SH-SY5Y (cell line): ENCODE measurements at regions not wholly inside any gene's neighbourhood (a gene's known extent, or its start where the extent isn't known, plus 50 kb on each side); places are given as distances from the start of the nearest gene placed in this dataset.
A peak's percentile ranks its signal among the peaks of the same experiment; 100 is the strongest.

ENCODE experiments used
- GATA2 ChIP-seq: IDR thresholded peaks from 2 replicates; pipeline ENCODE4 v1.6.1; 2011; ENCODE audit warnings: mild to moderate bottlenecking, low read depth, low read length
- GATA3 ChIP-seq: IDR thresholded peaks from 2 replicates; pipeline ENCODE4 v1.6.1; 2011; ENCODE audit warnings: low read depth, mild to moderate bottlenecking, low read length, moderate library complexity

DNA sequence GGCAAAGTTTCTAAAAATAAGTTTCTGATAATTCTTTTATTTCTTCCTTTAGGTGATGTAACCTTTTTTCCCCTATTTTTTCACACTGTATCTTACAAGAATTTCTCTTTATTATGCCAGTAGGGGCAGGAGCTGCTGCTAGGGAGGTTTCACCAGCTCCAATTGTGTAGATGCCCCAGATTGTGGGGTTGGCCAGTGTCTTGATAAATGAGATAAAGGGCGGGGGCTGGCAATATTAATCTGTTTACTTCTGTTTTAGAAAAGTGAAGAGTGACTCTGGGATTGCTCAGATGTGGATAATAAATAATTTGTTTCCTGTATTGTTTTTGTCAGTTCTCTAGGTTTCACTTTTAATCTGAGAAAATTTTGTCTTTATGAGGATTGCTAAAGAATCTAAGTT is 190.4 kb downstream of the MC4R start:
- peak; percentile 90 for TF ChIP-seq GATA3
- TF ChIP-seq GATA2 = peak; percentile 91

DNA sequence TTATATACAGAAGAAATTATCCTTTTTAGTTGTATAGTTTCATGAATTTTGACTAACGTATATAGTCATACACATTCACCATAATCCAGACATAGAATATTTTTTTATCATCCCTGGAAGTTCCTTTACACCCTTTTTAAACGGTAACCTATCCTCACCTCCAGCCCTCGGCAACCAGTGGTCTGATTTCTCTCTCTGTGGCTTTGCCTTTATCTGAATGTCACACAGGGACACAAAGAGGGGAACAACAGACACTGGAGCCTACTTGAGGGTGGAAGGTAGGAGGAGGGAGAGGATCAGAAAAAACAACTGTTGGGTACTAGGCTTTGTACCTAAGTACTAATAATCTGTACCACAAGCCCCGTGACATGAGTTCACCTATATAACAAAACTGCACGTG is 191.9 kb downstream of the MC4R start:
- TF ChIP-seq GATA2 (no peak), GATA3 (no peak)

DNA sequence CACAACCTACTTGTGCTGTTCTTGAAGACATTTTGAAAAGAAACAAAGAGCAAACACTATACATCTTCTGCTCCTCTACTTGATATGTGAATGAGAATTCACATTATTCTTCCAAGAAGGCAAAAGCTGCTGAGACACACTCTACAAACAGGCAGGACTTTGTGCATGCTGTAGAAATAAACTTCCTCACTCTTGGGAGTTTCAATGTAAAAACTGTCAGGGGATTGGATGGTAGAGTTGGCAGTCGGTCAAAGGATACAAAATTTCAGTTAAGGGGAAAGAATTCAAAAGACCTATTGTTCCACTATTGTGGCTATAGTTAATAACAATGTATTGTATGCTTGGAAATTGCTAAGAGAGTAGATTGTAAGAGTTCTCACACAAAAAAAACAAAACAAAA is 196.3 kb downstream of the MC4R start:
- TF ChIP-seq GATA3 (no peak), GATA2 (no peak)

DNA sequence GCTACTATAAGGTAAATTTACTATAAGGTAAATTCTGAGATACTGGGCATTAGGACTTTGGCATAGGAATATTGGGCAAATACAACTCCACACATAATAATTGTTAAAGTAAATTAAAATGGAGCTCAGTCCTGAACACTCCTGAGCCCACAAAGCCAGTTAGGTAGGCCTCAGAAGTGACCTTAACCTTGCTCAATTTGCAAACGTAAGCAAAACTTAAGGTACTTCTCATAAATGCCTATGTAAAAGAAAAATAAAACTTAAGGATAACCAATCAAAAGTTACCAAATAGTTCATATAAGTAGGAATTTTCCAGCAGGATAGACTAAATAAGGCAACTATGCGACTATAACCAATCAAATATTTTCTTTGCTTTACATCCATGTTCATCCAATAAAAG is 197.7 kb downstream of the MC4R start:
- TF ChIP-seq GATA2 (no peak), GATA3 (no peak)

DNA sequence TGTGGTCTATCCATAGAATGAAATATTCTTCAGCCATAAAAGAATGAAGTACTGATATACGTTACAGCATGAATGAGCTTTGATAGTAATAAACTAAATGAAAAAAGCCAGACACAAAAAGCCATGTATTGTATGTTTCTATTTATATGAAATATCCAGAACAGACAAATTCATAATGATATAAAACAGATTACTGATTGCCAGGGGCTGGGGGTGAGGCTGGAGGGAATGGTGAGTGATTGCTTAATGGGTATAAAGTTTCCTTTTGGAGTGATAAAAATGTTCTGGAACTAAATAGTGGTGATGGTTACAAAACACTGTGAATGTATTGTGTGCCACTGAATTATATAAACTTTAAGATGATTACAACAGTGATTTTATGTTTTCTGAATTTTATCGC is 200.5 kb downstream of the MC4R start:
- TF ChIP-seq GATA2 = 0 out of 2 replicates have a peak, but pooled peaks have one; percentile 16
- no peak for TF ChIP-seq GATA3

DNA sequence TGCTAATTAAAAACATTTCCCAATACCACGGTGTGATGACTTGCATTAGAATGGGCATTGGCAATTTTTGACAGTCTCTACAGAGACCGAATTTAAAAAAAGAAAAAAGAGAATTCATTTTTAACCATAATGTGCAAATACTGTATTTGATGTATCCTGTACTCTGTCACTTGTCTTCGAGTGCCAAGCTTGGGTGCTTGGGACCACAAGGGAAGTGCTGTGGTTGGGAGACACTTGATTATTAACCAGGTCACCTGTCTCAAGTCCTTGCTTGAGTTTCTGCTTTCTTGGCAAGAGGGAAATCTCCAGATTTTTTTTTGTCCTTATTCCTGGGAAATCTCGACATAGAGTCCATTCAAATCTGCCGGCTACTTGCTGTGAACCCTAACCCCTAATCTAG is 209.0 kb downstream of the MC4R start:
- TF ChIP-seq GATA2 = no peak
- no peak for TF ChIP-seq GATA3

DNA sequence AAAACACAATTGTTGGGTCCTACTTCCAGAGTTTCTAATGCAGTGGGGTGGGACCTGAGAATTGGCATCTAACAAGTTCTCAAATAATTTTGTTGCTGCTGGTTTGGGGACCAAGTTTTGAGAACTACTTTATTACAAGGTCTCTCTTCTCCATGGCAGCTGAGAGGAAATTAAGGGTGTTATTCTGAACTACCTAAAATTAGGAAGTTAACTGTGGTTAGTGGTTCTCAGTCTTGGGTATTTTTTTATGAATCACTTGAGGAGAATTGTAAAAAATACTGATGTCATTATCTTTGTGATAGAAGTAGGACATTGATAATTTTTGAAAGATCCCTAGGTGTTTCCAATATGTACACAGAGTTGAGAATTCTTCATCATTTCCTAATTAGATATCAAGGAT is 210.2 kb downstream of the MC4R start:
- TF ChIP-seq GATA2 = no peak
- no peak for TF ChIP-seq GATA3

DNA sequence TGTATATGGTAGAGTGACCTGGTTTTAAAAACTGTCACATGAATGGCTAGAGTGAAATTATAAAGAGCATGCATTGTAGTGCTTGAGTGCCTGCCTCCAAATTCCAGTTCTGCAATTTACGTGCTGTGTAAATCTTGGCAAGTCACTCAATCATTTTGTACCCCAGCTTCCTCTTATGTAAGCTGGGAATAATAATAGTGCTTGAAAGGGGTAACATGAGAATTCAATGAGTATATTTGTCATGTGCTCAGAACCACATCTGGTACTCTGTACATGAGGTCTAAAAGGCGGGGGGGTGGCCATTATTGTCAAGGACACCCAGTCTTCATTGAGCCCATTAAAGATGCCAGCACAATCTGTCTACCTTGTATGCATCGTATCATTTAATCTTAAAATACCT is 214.8 kb downstream of the MC4R start:
- TF ChIP-seq GATA3 (no peak), GATA2 (no peak)

DNA sequence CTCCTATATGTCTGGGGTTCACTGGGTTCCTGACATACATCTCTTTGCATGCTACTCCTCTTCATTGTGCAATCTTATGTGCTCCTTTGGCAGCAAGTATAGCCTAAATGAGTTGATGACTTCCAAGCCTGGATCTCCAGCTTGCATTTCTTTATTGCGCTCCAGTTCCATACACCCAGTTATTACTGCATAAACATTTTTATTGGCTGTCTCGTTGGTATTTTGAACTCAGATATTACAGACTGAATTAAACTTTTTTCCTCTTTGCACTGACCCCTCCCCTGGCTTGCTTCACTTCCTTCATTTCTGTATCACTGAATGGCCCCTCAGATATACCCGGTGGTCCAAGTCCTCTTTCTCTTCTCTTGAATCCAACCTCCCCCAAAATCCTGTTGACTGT is 219.2 kb downstream of the MC4R start:
- TF ChIP-seq GATA3 (no peak), GATA2 (no peak)

DNA sequence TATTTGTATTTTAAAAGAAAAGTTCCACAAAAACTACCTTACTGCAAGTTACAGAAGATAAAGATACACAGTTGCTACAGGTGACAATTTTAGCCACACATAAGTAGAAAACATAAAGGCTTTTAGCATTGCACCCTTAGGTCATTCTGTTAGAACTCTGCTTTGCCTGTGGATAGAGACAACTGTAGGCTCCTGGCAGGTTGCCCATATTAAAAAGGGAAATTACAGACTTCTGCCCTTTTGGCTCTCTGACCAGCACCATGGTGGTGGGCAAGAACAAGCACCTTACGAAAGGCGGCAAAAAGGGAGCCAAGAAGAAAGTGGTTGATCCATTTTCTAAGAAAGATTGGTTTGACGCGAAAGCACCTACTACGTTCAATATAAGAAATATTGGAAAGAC is 223.3 kb downstream of the MC4R start:
- TF ChIP-seq GATA2 = no peak
- no peak for TF ChIP-seq GATA3

DNA sequence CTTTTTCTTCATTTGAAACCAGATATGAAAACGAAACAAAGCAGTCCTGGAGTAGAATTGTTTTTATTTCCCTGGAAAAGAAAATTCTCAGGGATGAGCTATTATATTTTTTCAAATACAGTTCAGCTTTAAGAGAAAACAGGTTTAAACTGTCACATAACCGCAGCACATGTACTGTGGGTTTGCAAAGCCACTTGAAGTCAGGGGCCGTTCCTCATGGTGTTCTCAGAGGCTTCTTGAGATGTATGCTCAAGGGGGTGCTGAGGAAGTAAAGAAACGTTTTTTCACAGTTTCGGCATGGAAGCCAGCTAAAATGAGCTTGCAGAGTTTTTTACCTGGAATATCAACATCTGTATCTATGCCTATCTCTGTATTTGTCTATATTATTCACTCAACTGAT is 225.3 kb downstream of the MC4R start:
- TF ChIP-seq GATA3 = no peak
- TF ChIP-seq GATA2 = no peak

DNA sequence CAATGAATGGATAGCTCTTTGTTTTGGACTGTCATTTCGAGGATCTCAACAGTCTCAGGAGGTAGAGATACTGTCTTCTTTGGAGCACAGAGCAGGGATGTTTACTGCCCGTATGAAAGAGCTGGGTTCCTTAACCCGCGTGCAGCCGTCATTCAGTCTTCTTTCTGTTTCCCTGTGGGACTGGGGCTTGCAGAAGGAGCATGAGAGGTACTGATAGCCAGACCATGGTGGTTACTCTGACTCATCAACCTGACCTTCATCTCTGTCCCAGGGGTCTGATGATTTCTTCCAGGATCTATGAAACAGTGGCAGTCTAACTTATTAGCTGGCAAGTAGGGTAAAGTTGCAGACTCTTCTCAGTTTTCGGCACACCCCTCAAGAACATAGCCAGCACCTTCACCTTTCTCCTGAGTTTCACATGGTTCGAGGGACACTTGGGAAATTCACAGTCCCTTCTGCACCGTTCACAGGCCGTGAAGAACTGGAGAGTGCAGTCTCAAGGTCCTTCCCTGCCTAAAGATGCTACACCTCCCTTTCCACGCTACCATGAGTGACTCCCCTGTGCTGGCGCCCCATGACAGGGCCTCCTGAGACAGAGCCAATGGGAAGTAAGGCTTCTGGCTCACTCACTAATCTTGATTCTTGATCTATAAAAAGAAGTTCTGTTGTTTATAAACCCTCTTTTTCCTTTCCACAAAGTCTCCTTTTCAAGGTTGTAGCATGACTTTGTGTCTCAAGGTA is 226.2 kb downstream of the MC4R start:
- no peak for TF ChIP-seq GATA3
- no peak for TF ChIP-seq GATA2

DNA sequence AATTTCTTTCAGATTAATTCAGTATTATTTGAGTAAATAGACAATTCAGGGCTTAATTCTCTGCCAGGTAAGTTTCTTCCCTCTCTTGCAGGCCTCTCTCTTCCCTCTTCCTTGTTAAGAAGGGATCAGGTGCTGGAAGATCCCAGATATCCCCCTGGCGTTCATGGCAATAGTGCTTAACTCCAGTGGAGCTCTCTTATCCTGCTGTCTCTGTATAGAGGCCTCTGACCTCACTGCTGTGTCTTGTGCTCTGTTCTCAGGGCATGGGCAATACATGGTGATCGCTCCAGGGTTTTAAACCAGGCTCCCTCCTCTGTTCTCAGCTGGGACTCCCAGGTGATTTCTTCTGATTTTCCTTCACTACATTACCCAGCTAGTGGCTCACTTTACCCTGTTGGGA is 226.8 kb downstream of the MC4R start:
- TF ChIP-seq GATA3 = no peak
- TF ChIP-seq GATA2 = no peak

DNA sequence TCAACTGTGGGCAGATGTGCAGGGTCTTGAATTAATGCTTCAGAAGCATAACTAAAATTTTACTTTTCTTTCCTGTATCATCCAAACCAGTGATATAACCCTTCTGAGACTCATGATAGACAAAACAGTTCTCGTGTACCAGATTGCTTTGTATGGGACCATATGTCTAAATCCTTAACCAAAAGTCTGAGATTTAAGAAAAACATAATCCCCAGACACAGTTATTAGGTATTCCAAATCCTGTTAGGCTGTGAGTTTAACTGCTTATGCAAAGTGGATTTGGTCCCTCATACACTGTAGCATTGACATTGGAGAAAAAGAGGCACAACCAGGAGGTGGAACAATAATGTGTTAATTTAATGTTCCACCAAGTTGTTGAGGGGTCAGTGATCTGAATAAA is 235.0 kb downstream of the PMAIP1 start:
- no peak for TF ChIP-seq GATA3
- TF ChIP-seq GATA2 = no peak

DNA sequence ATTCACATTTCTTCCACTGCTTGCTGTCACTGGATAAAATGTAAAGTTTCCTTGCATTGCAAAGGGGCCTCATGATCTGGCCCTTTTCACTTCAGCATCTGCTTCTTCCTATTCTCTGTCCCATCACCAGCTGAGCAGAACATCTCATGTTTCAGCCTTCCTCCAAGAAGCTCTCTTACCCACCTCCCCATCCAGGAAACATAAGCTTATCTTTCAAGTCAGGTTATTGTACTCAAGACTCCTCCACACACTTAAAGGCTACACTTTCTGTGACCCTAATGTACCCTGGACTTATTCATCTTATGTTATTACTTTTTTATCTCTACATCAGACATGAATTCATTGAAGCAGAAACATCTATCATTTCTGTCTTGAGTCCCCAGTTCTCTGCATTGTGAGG is 230.5 kb downstream of the PMAIP1 start:
- TF ChIP-seq GATA2 (no peak), GATA3 (no peak)

DNA sequence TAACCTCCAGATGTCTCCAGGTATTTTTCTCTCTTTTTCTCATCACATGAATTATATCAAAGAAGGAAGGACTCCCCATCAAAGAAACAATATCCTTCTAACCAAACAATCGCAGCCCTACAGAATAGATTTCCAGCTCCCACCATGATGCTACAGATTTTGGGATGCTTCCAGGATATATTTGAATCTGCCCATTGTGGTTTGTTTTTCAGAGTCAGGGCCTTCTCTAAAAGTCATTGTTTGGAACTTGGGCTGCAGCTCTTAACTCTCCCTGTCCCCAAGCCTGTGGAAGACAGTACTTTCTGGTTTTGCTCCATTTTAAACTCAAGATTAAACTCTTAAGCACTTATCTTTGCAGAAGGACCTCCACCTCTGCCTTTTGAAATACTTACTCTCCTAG is 223.2 kb downstream of the PMAIP1 start:
- TF ChIP-seq GATA2 (no peak), GATA3 (no peak)
